T-helper 2 cell treated with Interferon-gamma antibody and Interleukin-4, amounts not matched to agents 5 μg/mL and 100 μg/mL, for 36 hours (primary cell): ENCODE measurements at regions not wholly inside any gene's neighbourhood (a gene's known extent, or its start where the extent isn't known, plus 50 kb on each side); places are given as distances from the start of the nearest gene placed in this dataset.
"Not testable (repeated sequence)": the region's sequence is repeated elsewhere in the genome, so short reads cannot be mapped to it uniquely, and the experiment has no call there.

Source experiments
- DNase-seq: peaks from one replicate; pipeline ENCODE4 v3.0.0; 2021; ENCODE audit warnings: low spot score
- H3K27ac Mint-ChIP-seq: one replicate; pipeline ENCODE4 v1.8.0; 2021; ENCODE audit warnings: mild to moderate bottlenecking, mixed read lengths
- H3K27me3 Mint-ChIP-seq: one replicate; pipeline ENCODE4 v1.8.0; 2021; ENCODE audit warnings: low read depth, mixed read lengths
- H3K36me3 Mint-ChIP-seq: one replicate; pipeline ENCODE4 v1.8.0; 2021; ENCODE audit warnings: low read depth, mixed read lengths
- H3K4me1 Mint-ChIP-seq: one replicate; pipeline ENCODE4 v1.8.0; 2021; ENCODE audit warnings: low read depth, mixed read lengths
- H3K4me3 Mint-ChIP-seq: one replicate; pipeline ENCODE4 v1.8.0; 2022; ENCODE audit warnings: mild to moderate bottlenecking, moderate library complexity, mixed read lengths
- H3K9me3 Mint-ChIP-seq: one replicate; pipeline ENCODE4 v1.8.0; 2021; ENCODE audit warnings: mixed read lengths

- H3K36me3 Mint-ChIP-seq: no peaks in the 10 kb centered on the region
- no peaks in the 10 kb centered on the region for H3K9me3 Mint-ChIP-seq
- no peak overlapping the region for H3K27ac Mint-ChIP-seq
- peaks cover 4% of the 10 kb centered on the region for H3K4me1 Mint-ChIP-seq
- H3K27me3 Mint-ChIP-seq: no peaks in the 10 kb centered on the region
- H3K4me3 Mint-ChIP-seq: no peak overlapping the region
- DNase-seq: no peak
These were observed 183.5 kb upstream of the ADGRL4 start for GRCh38 chr1:79190074-79190473.

GRCh38 chr1:79188337-79188736 lies 181.8 kb upstream of the ADGRL4 start:
- H3K36me3 Mint-ChIP-seq: no peaks in the 10 kb centered on the region
- no peak overlapping the region for H3K4me3 Mint-ChIP-seq
- no peak for DNase-seq
- no peaks in the 10 kb centered on the region for H3K9me3 Mint-ChIP-seq
- no peak overlapping the region for H3K27ac Mint-ChIP-seq
- H3K27me3 Mint-ChIP-seq: no peaks in the 10 kb centered on the region
- peaks cover 4% of the 10 kb centered on the region for H3K4me1 Mint-ChIP-seq

DNA sequence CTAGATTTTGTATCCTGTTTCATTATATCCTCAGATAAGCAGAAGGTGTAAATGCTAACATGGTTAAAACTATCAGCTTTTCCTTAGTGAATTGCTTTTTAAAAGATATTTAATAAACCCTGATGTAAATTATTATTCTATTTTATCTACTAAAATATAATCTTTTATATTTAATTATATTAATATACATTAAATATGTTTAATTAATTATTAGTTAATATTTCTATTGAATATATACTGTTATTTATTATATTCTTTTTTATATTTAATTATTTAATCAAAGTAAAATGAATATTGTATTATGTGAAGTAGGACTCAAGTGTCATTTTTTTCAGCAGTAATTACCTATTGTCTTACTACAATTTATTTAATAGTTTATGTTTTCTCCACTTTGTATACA lies 179.7 kb upstream of the ADGRL4 start:
- H3K4me1 Mint-ChIP-seq: no peaks in the 10 kb centered on the region
- H3K4me3 Mint-ChIP-seq: no peak overlapping the region
- H3K9me3 Mint-ChIP-seq: no peaks in the 10 kb centered on the region
- H3K36me3 Mint-ChIP-seq: no peaks in the 10 kb centered on the region
- no peak for DNase-seq
- no peak overlapping the region for H3K27ac Mint-ChIP-seq
- H3K27me3 Mint-ChIP-seq: no peaks in the 10 kb centered on the region

DNA sequence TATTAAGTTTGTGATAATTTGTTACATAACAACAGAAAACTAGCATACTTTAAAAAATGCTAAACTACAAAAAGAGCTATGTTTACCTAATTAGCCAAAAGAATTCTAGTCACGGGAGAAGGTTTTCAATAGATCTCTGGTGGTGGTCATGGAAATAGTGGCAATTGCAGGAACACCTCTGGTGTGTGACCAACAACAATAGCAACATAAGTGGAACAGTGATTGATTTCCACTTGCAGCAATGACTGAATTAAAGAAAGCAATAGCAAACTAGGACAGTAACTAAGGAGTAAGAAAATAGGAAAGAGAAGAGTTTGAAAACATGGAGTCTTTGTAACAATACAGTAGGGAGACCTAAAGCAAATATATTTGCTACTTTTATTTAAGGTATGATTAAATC lies 171.3 kb upstream of the ADGRL4 start:
- H3K27ac Mint-ChIP-seq: no peak overlapping the region
- no peaks in the 10 kb centered on the region for H3K27me3 Mint-ChIP-seq
- no peak overlapping the region for H3K4me3 Mint-ChIP-seq
- no peaks in the 10 kb centered on the region for H3K4me1 Mint-ChIP-seq
- H3K9me3 Mint-ChIP-seq: peaks cover 17% of the 10 kb centered on the region
- no peaks in the 10 kb centered on the region for H3K36me3 Mint-ChIP-seq
- no peak for DNase-seq

- Mint-ChIP-seq H3K27ac (no peak overlapping the region), H3K9me3 (peaks cover 8% of the 10 kb centered on the region)
- no peak for DNase-seq
These were observed 154.5 kb upstream of the ADGRL4 start for GRCh38 chr1:79161077-79161476.

DNA sequence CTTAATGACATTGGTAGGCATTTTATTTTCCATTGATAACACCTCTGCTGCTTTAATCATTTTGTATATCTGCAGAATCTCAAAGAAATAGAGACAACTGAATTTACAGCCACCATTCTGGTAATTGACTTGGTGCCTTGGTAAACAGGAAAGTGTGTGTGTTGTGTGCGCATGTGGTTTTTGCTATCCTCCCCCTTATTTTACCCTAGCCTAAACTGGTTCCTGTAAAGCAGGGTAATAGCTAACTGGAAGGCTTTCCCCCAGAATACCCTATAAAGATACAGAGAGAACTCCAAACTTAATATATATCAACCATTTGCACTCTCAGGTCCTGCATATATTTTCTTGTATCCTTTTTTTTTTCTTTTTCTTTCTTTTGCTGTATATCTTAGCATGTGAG lies 149.5 kb upstream of the ADGRL4 start:
- H3K36me3 Mint-ChIP-seq: no peaks in the 10 kb centered on the region
- H3K4me1 Mint-ChIP-seq: no peaks in the 10 kb centered on the region
- no peaks in the 10 kb centered on the region for H3K9me3 Mint-ChIP-seq
- no peaks in the 10 kb centered on the region for H3K27me3 Mint-ChIP-seq
- H3K4me3 Mint-ChIP-seq: no peak overlapping the region
- no peak for DNase-seq
- no peak overlapping the region for H3K27ac Mint-ChIP-seq

More at GRCh38 chr1:79161077-79161476, 154.5 kb upstream of the ADGRL4 start:
- Mint-ChIP-seq H3K4me3 (no peak overlapping the region), H3K4me1 (no peaks in the 10 kb centered on the region), H3K27me3 (no peaks in the 10 kb centered on the region), H3K36me3 (no peaks in the 10 kb centered on the region)

- no peaks in the 10 kb centered on the region for H3K4me1 Mint-ChIP-seq
- no peak overlapping the region for H3K4me3 Mint-ChIP-seq
- no peak for DNase-seq
- no peak overlapping the region for H3K27ac Mint-ChIP-seq
- no peaks in the 10 kb centered on the region for H3K36me3 Mint-ChIP-seq
- peaks cover 5% of the 10 kb centered on the region for H3K9me3 Mint-ChIP-seq
- no peaks in the 10 kb centered on the region for H3K27me3 Mint-ChIP-seq
These were observed 144.7 kb upstream of the ADGRL4 start for GRCh38 chr1:79151006-79151796.

GRCh38 chr1:79150576-79150975 lies 144.0 kb upstream of the ADGRL4 start:
- DNase-seq: no peak
- no peaks in the 10 kb centered on the region for H3K4me1 Mint-ChIP-seq
- no peak overlapping the region for H3K27ac Mint-ChIP-seq
- no peak overlapping the region for H3K4me3 Mint-ChIP-seq
- no peaks in the 10 kb centered on the region for H3K36me3 Mint-ChIP-seq
- no peaks in the 10 kb centered on the region for H3K27me3 Mint-ChIP-seq
- H3K9me3 Mint-ChIP-seq: peaks cover 5% of the 10 kb centered on the region

DNA sequence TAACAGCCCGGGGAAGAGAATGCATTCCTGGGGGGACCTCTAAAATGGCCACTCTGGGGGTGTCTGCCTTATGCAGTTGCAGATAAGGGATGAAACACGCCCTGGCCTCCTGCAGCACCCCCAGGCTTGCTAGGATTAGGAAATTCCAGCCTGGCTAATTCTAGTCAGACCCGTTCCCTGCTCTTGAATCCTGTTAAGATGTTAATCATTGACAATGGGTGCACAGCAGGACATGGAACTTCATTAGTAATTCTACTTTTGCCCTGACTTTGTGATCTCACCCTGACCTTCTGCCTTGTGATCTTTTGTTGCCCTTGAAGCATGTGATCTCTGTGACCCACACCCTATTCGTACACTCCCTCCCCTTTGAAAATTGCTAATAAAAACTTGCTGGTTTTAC lies 131.7 kb upstream of the ADGRL4 start:
- H3K9me3 Mint-ChIP-seq, H3K27me3 Mint-ChIP-seq: not testable (repeated sequence)

GRCh38 chr1:79133774-79134364 lies 127.3 kb upstream of the ADGRL4 start:
- no peaks in the 10 kb centered on the region for H3K9me3 Mint-ChIP-seq
- H3K4me1 Mint-ChIP-seq: no peaks in the 10 kb centered on the region
- no peak overlapping the region for H3K4me3 Mint-ChIP-seq
- no peaks in the 10 kb centered on the region for H3K36me3 Mint-ChIP-seq
- H3K27ac Mint-ChIP-seq: no peak overlapping the region
- no peak for DNase-seq
- H3K27me3 Mint-ChIP-seq: no peaks in the 10 kb centered on the region

More for the DNA sequence above, 131.7 kb upstream of the ADGRL4 start:
- H3K4me3 Mint-ChIP-seq, H3K27ac Mint-ChIP-seq, H3K4me1 Mint-ChIP-seq, DNase-seq, H3K36me3 Mint-ChIP-seq: not testable (repeated sequence)

DNA sequence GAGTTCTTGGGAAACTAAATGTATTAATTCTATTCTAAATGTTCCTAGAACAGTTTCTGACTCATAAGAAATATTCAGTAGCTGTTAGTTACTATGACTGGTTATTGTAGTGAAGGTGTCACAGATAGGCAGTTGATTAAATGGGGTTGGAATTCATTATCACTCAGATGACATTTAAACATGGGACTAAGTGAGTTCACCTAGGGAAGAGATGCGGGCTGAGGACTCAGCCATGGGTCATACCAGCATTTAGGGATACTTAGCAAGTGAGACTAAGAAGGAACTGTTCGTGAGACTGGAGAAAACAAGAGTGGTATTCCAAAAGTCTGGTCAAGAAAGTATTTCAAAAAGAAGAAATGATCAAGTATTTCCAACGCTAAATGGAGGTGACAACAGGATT lies 125.1 kb upstream of the ADGRL4 start:
- Mint-ChIP-seq H3K36me3 (no peaks in the 10 kb centered on the region), H3K27ac (no peak overlapping the region), H3K9me3 (no peaks in the 10 kb centered on the region), H3K4me3 (no peak overlapping the region), H3K27me3 (no peaks in the 10 kb centered on the region), H3K4me1 (no peaks in the 10 kb centered on the region)
- DNase-seq: no peak

- no peak for DNase-seq
- H3K9me3 Mint-ChIP-seq: no peaks in the 10 kb centered on the region
- H3K4me3 Mint-ChIP-seq: no peak overlapping the region
- H3K27ac Mint-ChIP-seq: no peak overlapping the region
- no peaks in the 10 kb centered on the region for H3K27me3 Mint-ChIP-seq
- no peaks in the 10 kb centered on the region for H3K4me1 Mint-ChIP-seq
- no peaks in the 10 kb centered on the region for H3K36me3 Mint-ChIP-seq
These were observed 123.4 kb upstream of the ADGRL4 start for GRCh38 chr1:79129914-79130313.

- Mint-ChIP-seq H3K36me3 (no peaks in the 10 kb centered on the region), H3K9me3 (peaks cover 7% of the 10 kb centered on the region), H3K4me1 (no peaks in the 10 kb centered on the region), H3K27ac (no peak overlapping the region), H3K27me3 (no peaks in the 10 kb centered on the region), H3K4me3 (no peak overlapping the region)
- DNase-seq: no peak
These were observed 122.2 kb upstream of the ADGRL4 start for GRCh38 chr1:79128722-79129121.

DNA sequence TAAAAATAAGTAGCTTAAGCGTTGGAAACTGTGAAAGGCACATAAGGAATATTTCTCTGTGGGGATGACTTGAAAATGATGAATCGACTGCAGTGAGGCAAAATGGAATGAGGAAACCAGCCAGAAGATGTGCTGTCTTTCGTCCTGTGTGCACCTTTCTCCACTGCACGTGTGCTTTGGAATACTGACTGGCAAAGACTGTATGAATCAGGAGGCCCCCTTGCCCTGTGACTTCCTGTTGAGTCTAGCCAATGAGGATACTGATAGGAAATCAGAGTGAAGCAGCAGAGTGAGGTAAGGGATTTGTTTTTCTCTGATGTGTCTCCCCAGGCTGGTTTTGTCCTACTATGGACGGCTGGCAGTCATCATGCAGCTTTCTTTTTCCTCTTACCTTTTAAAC lies 118.2 kb upstream of the ADGRL4 start:
- DNase-seq: no peak
- no peak overlapping the region for H3K27ac Mint-ChIP-seq
- no peaks in the 10 kb centered on the region for H3K27me3 Mint-ChIP-seq
- H3K36me3 Mint-ChIP-seq: no peaks in the 10 kb centered on the region
- H3K9me3 Mint-ChIP-seq: peaks cover 15% of the 10 kb centered on the region
- no peak overlapping the region for H3K4me3 Mint-ChIP-seq
- H3K4me1 Mint-ChIP-seq: no peaks in the 10 kb centered on the region

- no peaks in the 10 kb centered on the region for H3K36me3 Mint-ChIP-seq
- no peak for DNase-seq
- H3K27ac Mint-ChIP-seq: no peak overlapping the region
- H3K4me3 Mint-ChIP-seq: no peak overlapping the region
- H3K4me1 Mint-ChIP-seq: no peaks in the 10 kb centered on the region
- H3K9me3 Mint-ChIP-seq: peaks cover 15% of the 10 kb centered on the region
- H3K27me3 Mint-ChIP-seq: no peaks in the 10 kb centered on the region
These were observed 116.0 kb upstream of the ADGRL4 start for GRCh38 chr1:79122521-79122920.
